Kidney epithelial cell (primary cell): ENCODE measurements at regions not wholly inside any gene's neighbourhood (a gene's known extent, or its start where the extent isn't known, plus 50 kb on each side); places are given as distances from the start of the nearest gene placed in this dataset.

ENCODE experiments used
- DNase-seq: peaks from one replicate; pipeline ENCODE4 v3.0.0-alpha.2; 2010; ENCODE audit warnings: low read depth
- H3K27me3 ChIP-seq: 2 replicates; pipeline ENCODE4 v1.6.0; 2011; ENCODE audit warnings: low read length; ENCODE audit not compliant: control insufficient read depth, insufficient read depth
- H3K36me3 ChIP-seq: 2 replicates; pipeline ENCODE4 v1.5.1; 2011; ENCODE audit warnings: low read length; ENCODE audit not compliant: control insufficient read depth, insufficient read depth
- H3K4me3 ChIP-seq: 2 replicates; pipeline ENCODE4 v1.5.1; 2011; ENCODE audit warnings: low read depth, mild to moderate bottlenecking, control low read depth, low read length
- CTCF ChIP-seq: IDR thresholded peaks from 2 replicates; pipeline ENCODE4 v1.5.1; 2011; ENCODE audit warnings: mild to moderate bottlenecking, moderate library complexity, low read length, control low read depth, inconsistent platforms; ENCODE audit not compliant: insufficient read depth, poor library complexity, severe bottlenecking

DNA sequence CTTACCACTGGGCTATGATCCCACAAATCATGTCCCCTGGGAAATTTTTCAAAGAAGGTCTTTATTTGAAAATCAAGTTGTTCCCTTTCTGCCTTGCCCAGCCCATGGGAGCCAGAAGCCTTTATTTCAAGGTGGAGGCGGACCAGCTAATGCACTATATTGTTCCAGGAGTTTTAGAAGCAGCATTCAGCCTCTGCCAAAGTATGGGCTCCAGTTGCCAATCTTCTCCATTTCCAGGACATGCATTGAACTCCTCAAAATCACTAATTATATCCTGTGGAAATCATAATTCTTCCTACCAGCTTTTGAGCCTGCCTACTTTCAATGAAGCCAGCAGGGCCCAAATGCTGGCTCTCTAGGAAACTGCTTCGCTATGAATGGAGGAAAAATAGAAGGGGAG lies 195.8 kb downstream of the RAD51AP2 start:
- H3K4me3 ChIP-seq: no peak overlapping the region
- TF ChIP-seq CTCF: no peak
- DNase-seq: no peak
- no peaks in the 10 kb centered on the region for H3K27me3 ChIP-seq
- H3K36me3 ChIP-seq: no peaks in the 10 kb centered on the region

DNA sequence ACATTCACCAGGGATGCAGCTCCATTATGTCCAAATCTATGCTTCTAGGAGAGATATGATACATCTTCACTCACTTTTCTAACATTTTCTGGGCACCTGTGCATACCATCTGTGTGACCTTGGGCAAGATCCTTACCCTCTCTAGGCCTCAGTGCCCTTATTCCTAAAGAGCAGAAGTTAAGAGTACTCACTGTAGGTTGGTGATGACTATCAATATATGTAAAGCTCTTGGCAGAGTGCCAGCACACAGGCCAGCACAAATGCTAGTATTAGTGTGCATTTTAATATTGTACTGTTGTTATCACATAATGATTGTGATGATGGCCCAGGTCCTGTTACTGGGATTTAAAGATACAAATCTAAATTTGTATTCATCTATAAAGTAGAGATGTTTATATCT lies 199.2 kb downstream of the RAD51AP2 start:
- no peak for TF ChIP-seq CTCF
- Histone ChIP-seq H3K4me3 (no peak overlapping the region), H3K27me3 (no peaks in the 10 kb centered on the region), H3K36me3 (no peaks in the 10 kb centered on the region)
- no peak for DNase-seq

DNA sequence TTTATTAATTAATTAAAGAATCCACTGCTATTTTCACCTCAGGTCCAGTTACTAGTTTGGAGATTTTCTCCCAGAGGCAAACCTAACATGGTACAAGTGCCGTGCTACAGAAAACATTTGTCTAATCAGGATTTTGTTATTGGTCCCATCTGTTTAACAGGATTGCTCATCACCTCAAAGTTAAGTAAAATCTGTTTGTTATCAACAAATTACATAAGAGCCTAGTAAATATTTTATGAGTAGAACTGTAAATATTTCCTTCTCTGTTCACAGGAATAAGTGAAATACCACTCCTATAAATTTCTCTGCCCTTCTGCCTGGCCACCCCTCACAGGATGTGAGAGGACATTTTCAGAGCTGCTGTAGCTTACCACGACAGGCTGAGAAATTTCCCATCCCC lies 200.2 kb downstream of the RAD51AP2 start:
- no peak for TF ChIP-seq CTCF
- no peak for DNase-seq
- no peak overlapping the region for H3K4me3 ChIP-seq
- no peaks in the 10 kb centered on the region for H3K27me3 ChIP-seq
- H3K36me3 ChIP-seq: no peaks in the 10 kb centered on the region

- no peaks in the 10 kb centered on the region for H3K36me3 ChIP-seq
- no peak for DNase-seq
- H3K27me3 ChIP-seq: no peaks in the 10 kb centered on the region
- TF ChIP-seq CTCF: no peak
- no peak overlapping the region for H3K4me3 ChIP-seq
Measured at GRCh38 chr2:17317439-17317976, 200.7 kb downstream of the RAD51AP2 start.

DNA sequence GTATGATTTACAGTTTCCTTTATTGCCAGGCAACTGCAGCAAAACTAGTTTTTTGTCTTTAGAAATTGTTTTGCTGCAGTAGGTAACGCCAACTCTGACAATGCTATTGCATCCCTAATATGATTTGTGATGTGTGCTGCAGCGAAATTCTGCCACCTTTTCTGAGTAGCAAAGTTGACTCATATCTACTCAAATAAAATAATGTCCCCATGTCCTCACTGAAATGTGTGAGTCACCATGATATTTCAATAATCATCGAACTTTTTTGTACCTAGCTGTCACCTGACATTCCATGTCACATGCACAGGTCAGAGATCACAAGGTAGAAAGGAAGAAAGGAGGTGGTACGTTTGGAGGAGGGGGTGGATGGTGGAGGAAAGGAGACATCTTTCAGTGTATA lies 205.0 kb downstream of the RAD51AP2 start:
- H3K27me3 ChIP-seq: no peaks in the 10 kb centered on the region

More for the DNA sequence above, 205.0 kb downstream of the RAD51AP2 start:
- DNase-seq: no peak
- H3K36me3 ChIP-seq: no peaks in the 10 kb centered on the region
- TF ChIP-seq CTCF: no peak
- H3K4me3 ChIP-seq: no peak overlapping the region
